ENCODE measurements at regions not wholly inside any gene's neighbourhood (a gene's known extent, or its start where the extent isn't known, plus 50 kb on each side); places are given as distances from the start of the nearest gene placed in this dataset.

DNA sequence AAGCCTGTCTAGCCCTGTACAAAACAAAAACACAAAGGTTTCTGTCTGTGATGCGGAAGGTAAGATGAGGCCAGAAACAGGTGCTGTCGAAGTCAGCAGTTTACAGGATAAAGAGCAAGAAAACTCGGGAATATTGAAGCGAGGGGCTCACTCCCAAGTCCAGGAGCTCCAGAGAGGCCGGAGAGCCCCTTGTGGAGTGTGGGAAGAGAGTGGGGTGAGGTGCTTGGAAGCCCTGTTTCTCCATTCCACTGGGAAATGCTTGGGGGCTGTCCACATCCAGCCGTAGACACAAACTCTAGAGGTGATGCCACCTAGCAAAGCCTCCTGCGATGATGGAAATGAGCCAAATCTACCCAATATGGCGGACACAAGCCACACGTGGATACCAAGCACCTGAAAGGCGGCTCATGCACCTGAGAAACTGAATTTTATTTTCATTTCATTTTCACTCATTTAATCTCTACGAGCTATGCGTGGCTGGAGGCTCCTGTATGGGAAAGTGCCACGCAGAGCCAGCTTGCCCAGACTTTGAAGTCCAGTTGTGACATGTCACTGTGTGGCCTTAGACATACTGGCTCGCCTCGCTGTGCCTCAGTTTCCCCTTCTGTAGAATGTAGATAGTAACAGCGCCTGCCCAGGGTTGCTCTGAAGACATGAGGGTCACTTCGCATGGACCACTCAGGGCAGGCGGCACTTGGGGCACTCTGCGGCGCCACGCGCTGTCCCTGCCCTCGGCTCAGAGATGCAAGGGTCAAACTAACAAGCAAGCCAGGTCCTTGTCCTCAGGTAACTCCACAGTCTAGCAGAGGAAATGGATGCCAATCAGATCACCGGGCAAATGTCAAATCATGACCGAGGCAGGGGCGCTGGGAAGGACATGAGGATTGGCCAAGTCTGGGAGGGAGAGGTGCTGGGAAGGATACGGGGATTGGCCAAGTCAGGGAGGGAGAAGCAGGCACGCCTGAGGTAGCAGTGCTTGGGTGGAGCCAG is 684.7 kb downstream of the TBC1D22A start:
- no TSS peak for BruUV-seq (replicated peaks)
- no peak overlapping the region for H2BK5ac ChIP-seq (ENCODE audit: low read depth, low read length, poor library complexity, severe bottlenecking)
- no peaks in the 10 kb centered on the region for H3K36me3 ChIP-seq (ENCODE audit: control insufficient read depth, insufficient read depth, low read length)
- ChIA-PET CTCF (no interaction called here), POLR2A (ENCODE audit: unreplicated experiment) (no interaction called here)
- no peak overlapping the region for H3K4ac ChIP-seq (ENCODE audit: low read depth, low read length)
- no peak overlapping the region for H2AK9ac ChIP-seq (replicated peaks; ENCODE audit: low read depth, low read length, poor library complexity)
- no peak overlapping the region for H3K56ac ChIP-seq (ENCODE audit: extremely low read depth, insufficient read depth, low read length)
- no peak overlapping the region for H2BK20ac ChIP-seq (ENCODE audit: low read depth, low read length)
- 73% methylated on average over 19 of the region's 28 CpGs; no CpG with 5 or more reads in 1 of the 2 experiments for WGBS, 2 experiments (ENCODE audit: extremely low coverage in 2 of 2, insufficient read length in 1 of 2)
- no peak overlapping the region for H3K18ac ChIP-seq (ENCODE audit: low read depth, low read length)
- no peak overlapping the region for H2BK15ac ChIP-seq (ENCODE audit: low read depth, low read length)
- H3K4me3 ChIP-seq (ENCODE audit: insufficient read depth, low read depth, low read length): no peak overlapping the region
- H3K14ac ChIP-seq (replicated peaks; ENCODE audit: low read depth, low read length): no peak overlapping the region
- H2BK120ac ChIP-seq (ENCODE audit: low read depth, low read length): no peak overlapping the region
- H3K23ac ChIP-seq (ENCODE audit: low read depth, low read length): no peak overlapping the region
- no peaks in the 10 kb centered on the region for H3K79me1 ChIP-seq (ENCODE audit: low read depth in 1 of 2, low read length in 2 of 2)
- in situ Hi-C loops (cut with MboI; ENCODE audit: low sequenced_read_pairs): no loop called here
- TF ChIP-seq FOS (IDR thresholded peaks at IDR 0.05; ENCODE audit: low read depth, low read length): no peak
- H4K91ac ChIP-seq (ENCODE audit: insufficient read depth, low read depth, low read length): no peak overlapping the region
- H3K27me3 ChIP-seq (ENCODE audit: control insufficient read depth, insufficient read depth, low read length): no peaks in the 10 kb centered on the region
- no peak overlapping the region for H2AFZ ChIP-seq (replicated peaks; ENCODE audit: low read length, poor library complexity)
- ATAC-seq (ENCODE audit: low read depth) (no peak), DNase-seq (no peak)
- H4K20me1 ChIP-seq (ENCODE audit: insufficient read depth, low read length): no peaks in the 10 kb centered on the region
- H4K8ac ChIP-seq (ENCODE audit: low read depth in 2 of 2, low read length in 2 of 2): no peak overlapping the region
- H3K4me1 ChIP-seq (ENCODE audit: control insufficient read depth, insufficient read depth, low read length): no peaks in the 10 kb centered on the region
- H3K4me2 ChIP-seq (ENCODE audit: low read depth, low read length): no peak overlapping the region
- H3K9me1 ChIP-seq (ENCODE audit: insufficient read depth, low read length): no peaks in the 10 kb centered on the region
- no peak overlapping the region for H2AK5ac ChIP-seq (ENCODE audit: low read depth, low read length)
- peaks cover 70% of the 10 kb centered on the region for H3K9me3 ChIP-seq (ENCODE audit: control insufficient read depth, insufficient read depth, low read length)
- no peak overlapping the region for H4K5ac ChIP-seq (ENCODE audit: low read depth, low read length)
- no peak overlapping the region for H3K27ac ChIP-seq (ENCODE audit: insufficient read depth, low read length)
- no peak overlapping the region for H3K9ac ChIP-seq (ENCODE audit: low read depth, low read length)
- dilution Hi-C loops (cut with HindIII; ENCODE audit: low sequenced_read_pairs, unreplicated experiment): no loop called here
- intact Hi-C loops (cut with micrococcal nuclease): no loop called here

All from IMR-90 (cell line).